ENCODE measurements at regions not wholly inside any gene's neighbourhood (a gene's known extent, or its start where the extent isn't known, plus 50 kb on each side); places are given as distances from the start of the nearest gene placed in this dataset.

DNA sequence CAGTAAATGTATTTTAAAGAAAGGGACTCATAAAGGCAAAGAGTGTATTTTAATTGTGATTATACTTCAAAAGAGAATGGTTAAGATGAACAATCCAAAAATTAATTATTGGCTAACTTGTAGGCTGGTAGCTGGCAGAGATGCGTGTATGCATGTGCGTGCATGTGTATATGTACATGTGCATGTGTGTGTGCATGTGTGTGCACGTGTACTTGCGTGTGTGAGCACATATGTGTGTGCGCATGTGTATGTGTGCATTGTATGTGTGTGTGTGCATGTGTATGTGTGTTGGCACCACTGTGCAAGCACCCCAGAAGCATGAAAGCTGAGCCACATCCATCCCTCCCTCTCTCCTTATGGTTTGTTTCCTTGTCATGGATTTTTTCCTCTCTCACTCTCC, 83.0 kb upstream of the SLC1A3 start:
- no peaks in the 10 kb centered on the region for H3K4me1 ChIP-seq (ENCODE audit: control insufficient read depth, low read length)
- H3K4me2 ChIP-seq (ENCODE audit: low read length) = no peak overlapping the region
- no peak overlapping the region for H3K27ac ChIP-seq (ENCODE audit: low read depth, low read length)
- no peaks in the 10 kb centered on the region for H3K27me3 ChIP-seq (ENCODE audit: control insufficient read depth, low read length)
- no peak overlapping the region for H3K4me3 ChIP-seq (ENCODE audit: low read length)
- H3F3A ChIP-seq (ENCODE audit: control insufficient read depth, insufficient read depth) = no peaks in the 10 kb centered on the region
- no peaks in the 10 kb centered on the region for H3K36me3 ChIP-seq (ENCODE audit: control insufficient read depth, low read length)
- no peaks in the 10 kb centered on the region for H3K79me2 ChIP-seq (ENCODE audit: control insufficient read depth, low read length)
- no peaks in the 10 kb centered on the region for H4K20me1 ChIP-seq (ENCODE audit: control insufficient read depth, insufficient read depth, low read depth, low read length)
- H3K9me3 ChIP-seq (ENCODE audit: control insufficient read depth, insufficient read depth, low read length) = no peaks in the 10 kb centered on the region
- no peaks in the 10 kb centered on the region for H3K9me2 ChIP-seq (replicated peaks; ENCODE audit: control insufficient read depth, low read length)
- TF ChIP-seq CTCF (IDR thresholded peaks at IDR 0.05; ENCODE audit: low read depth, low read length, poor library complexity, severe bottlenecking) (no peak), EZH2phosphoT487 (IDR thresholded peaks at IDR 0.05; ENCODE audit: borderline replicate concordance, low read length) (no peak)

DNA sequence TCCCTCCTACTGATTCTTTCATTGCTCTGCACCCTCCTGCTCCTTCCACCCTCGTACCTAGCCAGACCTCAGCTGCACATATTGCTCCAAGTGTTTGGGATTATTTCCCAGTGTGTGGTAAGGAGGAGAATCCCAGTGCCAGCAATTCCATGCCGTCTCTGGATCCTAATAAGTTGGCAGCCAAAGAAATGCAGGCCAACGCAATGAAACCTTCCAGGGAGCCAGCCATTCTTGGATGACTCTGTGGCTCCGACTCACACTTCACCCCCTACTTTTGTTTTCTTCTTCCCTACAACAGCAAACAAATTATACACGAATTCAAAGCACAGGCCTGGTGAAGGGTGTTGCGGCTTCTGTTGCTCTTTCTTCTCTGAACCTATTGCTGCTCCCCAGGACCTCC, 82.5 kb upstream of the SLC1A3 start:
- H3K36me3 ChIP-seq (ENCODE audit: control insufficient read depth, low read length) = no peaks in the 10 kb centered on the region
- TF ChIP-seq EZH2phosphoT487 (IDR thresholded peaks at IDR 0.05; ENCODE audit: borderline replicate concordance, low read length) (no peak), CTCF (IDR thresholded peaks at IDR 0.05; ENCODE audit: low read depth, low read length, poor library complexity, severe bottlenecking) (no peak)
- H3K4me3 ChIP-seq (ENCODE audit: low read length) = no peak overlapping the region
- H3K4me2 ChIP-seq (ENCODE audit: low read length) = no peak overlapping the region
- peaks cover 2% of the 10 kb centered on the region for H3K4me1 ChIP-seq (ENCODE audit: control insufficient read depth, low read length)
- no peaks in the 10 kb centered on the region for H3F3A ChIP-seq (ENCODE audit: control insufficient read depth, insufficient read depth)
- H4K20me1 ChIP-seq (ENCODE audit: control insufficient read depth, insufficient read depth, low read depth, low read length) = no peaks in the 10 kb centered on the region
- no peaks in the 10 kb centered on the region for H3K79me2 ChIP-seq (ENCODE audit: control insufficient read depth, low read length)
- H3K9me3 ChIP-seq (ENCODE audit: control insufficient read depth, insufficient read depth, low read length) = no peaks in the 10 kb centered on the region
- no peak overlapping the region for H3K27ac ChIP-seq (ENCODE audit: low read depth, low read length)
- no peaks in the 10 kb centered on the region for H3K9me2 ChIP-seq (replicated peaks; ENCODE audit: control insufficient read depth, low read length)
- H3K27me3 ChIP-seq (ENCODE audit: control insufficient read depth, low read length) = no peaks in the 10 kb centered on the region

DNA sequence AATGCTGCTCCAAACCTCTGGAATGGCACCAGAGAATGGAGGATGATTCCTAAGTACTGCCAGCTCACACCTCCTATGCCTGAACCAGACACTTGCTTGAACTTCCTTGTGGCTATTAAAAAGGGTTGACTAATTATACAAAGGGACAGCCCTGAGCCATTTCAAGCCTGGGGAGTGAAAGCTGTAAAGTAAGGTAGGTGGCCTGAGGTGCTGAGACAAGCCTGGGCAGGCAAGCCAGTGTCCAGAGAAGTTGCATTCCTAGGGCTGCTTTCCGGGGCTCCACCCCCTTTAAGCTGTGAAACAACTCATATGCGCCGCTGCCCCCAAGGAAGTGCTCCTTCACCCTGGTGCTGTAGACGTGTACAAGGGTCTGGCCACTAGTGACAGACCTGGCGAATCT, 79.9 kb upstream of the SLC1A3 start:
- no peaks in the 10 kb centered on the region for H3F3A ChIP-seq (ENCODE audit: control insufficient read depth, insufficient read depth)
- H3K9me3 ChIP-seq (ENCODE audit: control insufficient read depth, insufficient read depth, low read length) = no peaks in the 10 kb centered on the region
- no peaks in the 10 kb centered on the region for H3K36me3 ChIP-seq (ENCODE audit: control insufficient read depth, low read length)
- H3K79me2 ChIP-seq (ENCODE audit: control insufficient read depth, low read length) = no peaks in the 10 kb centered on the region
- peaks cover 8% of the 10 kb centered on the region for H3K4me1 ChIP-seq (ENCODE audit: control insufficient read depth, low read length)
- no peak overlapping the region for H3K27ac ChIP-seq (ENCODE audit: low read depth, low read length)
- H3K9me2 ChIP-seq (replicated peaks; ENCODE audit: control insufficient read depth, low read length) = no peaks in the 10 kb centered on the region
- no peak overlapping the region for H3K4me2 ChIP-seq (ENCODE audit: low read length)
- H3K27me3 ChIP-seq (ENCODE audit: control insufficient read depth, low read length) = no peaks in the 10 kb centered on the region
- TF ChIP-seq EZH2phosphoT487 (IDR thresholded peaks at IDR 0.05; ENCODE audit: borderline replicate concordance, low read length) (no peak), CTCF (IDR thresholded peaks at IDR 0.05; ENCODE audit: low read depth, low read length, poor library complexity, severe bottlenecking) (no peak)
- no peaks in the 10 kb centered on the region for H4K20me1 ChIP-seq (ENCODE audit: control insufficient read depth, insufficient read depth, low read depth, low read length)
- no peak overlapping the region for H3K4me3 ChIP-seq (ENCODE audit: low read length)

DNA sequence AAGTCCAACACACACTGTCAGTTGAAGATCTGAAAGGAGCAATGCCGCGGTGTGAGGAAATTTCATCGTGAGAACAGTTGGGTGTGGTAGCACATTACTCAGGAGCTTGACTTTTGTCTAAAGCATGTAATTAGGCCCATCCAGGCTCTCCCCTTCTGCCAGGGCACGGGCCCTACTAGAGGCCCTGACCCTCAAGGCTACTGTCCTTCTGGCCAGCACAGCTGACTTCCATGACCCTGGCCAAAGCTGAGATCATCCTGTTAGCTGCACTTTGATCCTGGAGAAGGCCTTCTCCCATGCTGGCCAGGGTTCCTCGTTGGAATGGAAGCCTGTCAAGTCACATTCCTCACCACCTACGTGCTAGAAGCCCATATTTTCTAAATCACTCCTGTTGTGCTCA, 77.8 kb upstream of the SLC1A3 start:
- no peaks in the 10 kb centered on the region for H3K36me3 ChIP-seq (ENCODE audit: control insufficient read depth, low read length)
- H3K4me2 ChIP-seq (ENCODE audit: low read length) = no peak overlapping the region
- no peaks in the 10 kb centered on the region for H3K9me3 ChIP-seq (ENCODE audit: control insufficient read depth, insufficient read depth, low read length)

More for the DNA sequence above, 77.8 kb upstream of the SLC1A3 start:
- Histone ChIP-seq H4K20me1 (ENCODE audit: control insufficient read depth, insufficient read depth, low read depth, low read length) (no peaks in the 10 kb centered on the region), H3K27ac (ENCODE audit: low read depth, low read length) (no peak overlapping the region), H3F3A (ENCODE audit: control insufficient read depth, insufficient read depth) (no peaks in the 10 kb centered on the region), H3K9me2 (replicated peaks; ENCODE audit: control insufficient read depth, low read length) (no peaks in the 10 kb centered on the region), H3K4me3 (ENCODE audit: low read length) (no peak overlapping the region), H3K79me2 (ENCODE audit: control insufficient read depth, low read length) (no peaks in the 10 kb centered on the region), H3K4me1 (ENCODE audit: control insufficient read depth, low read length) (peaks cover 8% of the 10 kb centered on the region), H3K27me3 (ENCODE audit: control insufficient read depth, low read length) (no peaks in the 10 kb centered on the region)
- TF ChIP-seq CTCF (IDR thresholded peaks at IDR 0.05; ENCODE audit: low read depth, low read length, poor library complexity, severe bottlenecking) (no peak), EZH2phosphoT487 (IDR thresholded peaks at IDR 0.05; ENCODE audit: borderline replicate concordance, low read length) (no peak)

Measured in DOHH2 (cell line).